ENCODE measurements at regions not wholly inside any gene's neighbourhood (a gene's known extent, or its start where the extent isn't known, plus 50 kb on each side); places are given as distances from the start of the nearest gene placed in this dataset.

DNA sequence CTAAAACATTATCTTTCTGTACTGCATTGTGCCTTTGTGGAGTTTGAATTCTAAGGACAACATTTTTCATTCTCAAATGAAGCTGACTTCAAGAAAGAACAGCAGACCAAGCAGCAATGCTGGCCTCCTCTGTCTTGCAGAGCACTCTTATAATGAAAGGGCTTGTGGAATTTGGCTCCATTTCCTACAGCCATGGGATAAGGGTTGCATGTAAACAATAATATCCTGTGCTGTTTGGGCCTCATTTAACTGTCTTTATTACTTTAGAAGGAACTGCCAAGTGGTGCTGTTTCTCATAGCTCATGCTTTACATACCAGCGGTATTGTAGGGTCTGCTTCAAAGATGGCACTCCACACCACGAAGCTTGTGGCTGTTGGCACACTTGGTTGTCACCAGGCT, 111.4 kb upstream of the EOLA2 start:
- Histone ChIP-seq H3K4me2 (no peak overlapping the region), H3K79me2 (ENCODE audit: insufficient read depth) (no peaks in the 10 kb centered on the region), H2AFZ (ENCODE audit: low read depth) (no peak overlapping the region), H3K27ac (ENCODE audit: low read depth in 2 of 2, low read length in 1 of 2) (no peak overlapping the region), H3K4me3 (ENCODE audit: low read depth in 2 of 2, low read length in 1 of 2) (no peak overlapping the region), H3K36me3 (replicated peaks in 1 of 2; ENCODE audit: control insufficient read depth in 1 of 2, insufficient read depth in 2 of 2, low read length in 1 of 2) (no peaks in the 10 kb centered on the region), H3K9me2 (no peaks in the 10 kb centered on the region), H3K9me3 (no peaks in the 10 kb centered on the region), H3F3A (replicated peaks; ENCODE audit: insufficient read depth) (no peaks in the 10 kb centered on the region), H4K20me1 (ENCODE audit: insufficient read depth) (no peaks in the 10 kb centered on the region), H3K9ac (no peak overlapping the region), H3K27me3 (ENCODE audit: insufficient read depth) (no peaks in the 10 kb centered on the region; the same call in 1 of the 2 replicates), H3K4me1 (ENCODE audit: control insufficient read depth in 1 of 2, insufficient read depth in 2 of 2, low read depth in 1 of 2, low read length in 1 of 2) (no peaks in the 10 kb centered on the region)
- TF ChIP-seq ELF1 (IDR thresholded peaks at IDR 0.05) (no peak), FOXM1 (IDR thresholded peaks at IDR 0.05; ENCODE audit: low read depth) (no peak), GATA2 (CRISPR knock-in tag; IDR thresholded peaks at IDR 0.05) (no peak), YY1 (IDR thresholded peaks at IDR 0.05; ENCODE audit: low read depth) (no peak), TEAD4 (IDR thresholded peaks at IDR 0.05; ENCODE audit: borderline replicate concordance, insufficient read depth) (no peak)
- 17% methylated on average over 2 of the region's 2 CpGs for WGBS (ENCODE audit: low lambda C conversion rate)
- DNase-seq: no peak
- ChIA-PET POLR2A (no interaction called here), CTCF (interaction anchor here (0.6 to 0.9 kb wide), 2 partner anchors 35 to 579 kb away, joined by 3 read pairs; no protein-coding TSS in a partner anchor)

DNA sequence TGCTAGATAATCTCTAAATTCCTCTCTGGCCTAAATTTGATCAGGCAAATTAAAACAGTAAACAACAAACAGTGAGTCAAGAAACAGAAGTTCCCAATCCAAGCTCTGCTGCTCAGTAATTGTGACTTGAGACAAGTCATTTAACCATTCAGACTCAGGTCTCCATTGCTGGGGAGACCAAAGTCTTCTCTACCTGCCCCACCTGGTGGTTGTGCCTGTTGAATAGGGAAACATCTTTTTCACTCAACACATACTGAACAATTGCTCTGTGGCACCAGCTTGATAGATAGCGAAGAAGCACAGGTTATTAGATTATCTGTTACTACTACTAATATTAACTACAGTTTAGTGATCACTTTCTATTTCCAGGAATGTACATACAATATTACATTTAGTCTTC, 112.1 kb upstream of the EOLA2 start:
- H2AFZ ChIP-seq (ENCODE audit: low read depth): no peak overlapping the region
- POLR2A ChIA-PET: no interaction called here
- H3K4me2 ChIP-seq: no peak overlapping the region
- TF ChIP-seq SMC3 (IDR thresholded peaks at IDR 0.05; ENCODE audit: low read depth, low read length): no peak
- TF ChIP-seq POLR2AphosphoS5 (IDR thresholded peaks at IDR 0.05; ENCODE audit: low read depth, low read length): no peak
- no peak for TF ChIP-seq RFX5 (IDR thresholded peaks at IDR 0.05; ENCODE audit: low read length)
- TF ChIP-seq SIN3A (IDR thresholded peaks at IDR 0.05; ENCODE audit: borderline replicate concordance, low read depth, low read length): no peak
- no peak for TF ChIP-seq RAD21 (IDR thresholded peaks at IDR 0.05; ENCODE audit: low read length)
- TF ChIP-seq, protein P1, sequence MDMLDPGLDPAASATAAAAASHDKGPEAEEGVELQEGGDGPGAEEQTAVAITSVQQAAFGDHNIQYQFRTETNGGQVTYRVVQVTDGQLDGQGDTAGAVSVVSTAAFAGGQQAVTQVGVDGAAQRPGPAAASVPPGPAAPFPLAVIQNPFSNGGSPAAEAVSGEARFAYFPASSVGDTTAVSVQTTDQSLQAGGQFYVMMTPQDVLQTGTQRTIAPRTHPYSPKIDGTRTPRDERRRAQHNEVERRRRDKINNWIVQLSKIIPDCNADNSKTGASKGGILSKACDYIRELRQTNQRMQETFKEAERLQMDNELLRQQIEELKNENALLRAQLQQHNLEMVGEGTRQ (IDR thresholded peaks at IDR 0.05; ENCODE audit: borderline replicate concordance, low read depth, low read length): no peak
- no peaks in the 10 kb centered on the region for H3K36me3 ChIP-seq (replicated peaks in 1 of 2; ENCODE audit: control insufficient read depth in 1 of 2, insufficient read depth in 2 of 2, low read length in 1 of 2)
- WGBS (ENCODE audit: low lambda C conversion rate): 62% methylated on average over 1 of the region's 1 CpG
- no peak overlapping the region for H3K4me3 ChIP-seq (ENCODE audit: low read depth in 2 of 2, low read length in 1 of 2)
- no peak overlapping the region for H3K27ac ChIP-seq (ENCODE audit: low read depth in 2 of 2, low read length in 1 of 2)
- CTCF ChIA-PET: no interaction called here
- H4K20me1 ChIP-seq (ENCODE audit: insufficient read depth): no peaks in the 10 kb centered on the region
- H3K9me3 ChIP-seq: no peaks in the 10 kb centered on the region
- no peak for DNase-seq
- no peaks in the 10 kb centered on the region; the same call in 1 of the 2 replicates for H3K27me3 ChIP-seq (ENCODE audit: insufficient read depth)
- no peaks in the 10 kb centered on the region for H3K79me2 ChIP-seq (ENCODE audit: insufficient read depth)
- H3K4me1 ChIP-seq (ENCODE audit: control insufficient read depth in 1 of 2, insufficient read depth in 2 of 2, low read depth in 1 of 2, low read length in 1 of 2): no peaks in the 10 kb centered on the region
- no peak overlapping the region for H3K9ac ChIP-seq
- H3F3A ChIP-seq (replicated peaks; ENCODE audit: insufficient read depth): no peaks in the 10 kb centered on the region
- no peaks in the 10 kb centered on the region for H3K9me2 ChIP-seq

DNA sequence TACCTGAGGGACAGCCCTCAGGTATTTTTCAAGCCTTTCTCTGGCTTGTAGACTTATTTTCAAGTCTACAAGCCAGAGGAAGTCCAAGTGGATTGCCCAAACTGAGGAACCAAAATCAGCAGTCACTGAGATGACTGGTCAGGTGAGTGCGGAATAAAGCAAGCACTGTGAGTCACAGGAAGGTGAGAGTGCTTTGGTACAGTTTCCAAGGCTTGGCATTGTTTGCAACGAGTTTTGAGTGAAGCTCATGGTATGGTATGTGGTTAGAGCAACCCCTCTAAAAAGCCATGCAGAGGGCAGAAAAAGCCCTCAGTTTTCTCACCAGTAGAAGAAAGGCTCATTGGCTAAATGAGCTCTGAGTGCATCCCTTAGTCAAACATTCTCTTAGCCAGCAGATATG, 112.8 kb upstream of the EOLA2 start:
- no peak for DNase-seq
- H3K9me3 ChIP-seq: no peaks in the 10 kb centered on the region
- no peak overlapping the region for H3K4me3 ChIP-seq (ENCODE audit: low read depth in 2 of 2, low read length in 1 of 2)
- no peak overlapping the region for H3K27ac ChIP-seq (ENCODE audit: low read depth in 2 of 2, low read length in 1 of 2)
- no peaks in the 10 kb centered on the region for H4K20me1 ChIP-seq (ENCODE audit: insufficient read depth)
- H3K9me2 ChIP-seq: no peaks in the 10 kb centered on the region
- no peaks in the 10 kb centered on the region for H3K36me3 ChIP-seq (replicated peaks in 1 of 2; ENCODE audit: control insufficient read depth in 1 of 2, insufficient read depth in 2 of 2, low read length in 1 of 2)
- no peak overlapping the region for H2AFZ ChIP-seq (ENCODE audit: low read depth)
- H3K4me1 ChIP-seq (ENCODE audit: control insufficient read depth in 1 of 2, insufficient read depth in 2 of 2, low read depth in 1 of 2, low read length in 1 of 2): no peaks in the 10 kb centered on the region
- no peaks in the 10 kb centered on the region for H3K79me2 ChIP-seq (ENCODE audit: insufficient read depth)
- TF ChIP-seq NFIC (IDR thresholded peaks at IDR 0.05; ENCODE audit: borderline replicate concordance) (no peak), RCOR1 (IDR thresholded peaks at IDR 0.05; ENCODE audit: low read length) (no peak), TCF12 (IDR thresholded peaks at IDR 0.05) (no peak), MXI1 (IDR thresholded peaks at IDR 0.05; ENCODE audit: low read depth, low read length) (no peak), JUND (IDR thresholded peaks at IDR 0.05) (no peak), POLR2AphosphoS5 (IDR thresholded peaks at IDR 0.05; ENCODE audit: low read depth, low read length) (no peak)
- TF ChIP-seq, protein P2, sequence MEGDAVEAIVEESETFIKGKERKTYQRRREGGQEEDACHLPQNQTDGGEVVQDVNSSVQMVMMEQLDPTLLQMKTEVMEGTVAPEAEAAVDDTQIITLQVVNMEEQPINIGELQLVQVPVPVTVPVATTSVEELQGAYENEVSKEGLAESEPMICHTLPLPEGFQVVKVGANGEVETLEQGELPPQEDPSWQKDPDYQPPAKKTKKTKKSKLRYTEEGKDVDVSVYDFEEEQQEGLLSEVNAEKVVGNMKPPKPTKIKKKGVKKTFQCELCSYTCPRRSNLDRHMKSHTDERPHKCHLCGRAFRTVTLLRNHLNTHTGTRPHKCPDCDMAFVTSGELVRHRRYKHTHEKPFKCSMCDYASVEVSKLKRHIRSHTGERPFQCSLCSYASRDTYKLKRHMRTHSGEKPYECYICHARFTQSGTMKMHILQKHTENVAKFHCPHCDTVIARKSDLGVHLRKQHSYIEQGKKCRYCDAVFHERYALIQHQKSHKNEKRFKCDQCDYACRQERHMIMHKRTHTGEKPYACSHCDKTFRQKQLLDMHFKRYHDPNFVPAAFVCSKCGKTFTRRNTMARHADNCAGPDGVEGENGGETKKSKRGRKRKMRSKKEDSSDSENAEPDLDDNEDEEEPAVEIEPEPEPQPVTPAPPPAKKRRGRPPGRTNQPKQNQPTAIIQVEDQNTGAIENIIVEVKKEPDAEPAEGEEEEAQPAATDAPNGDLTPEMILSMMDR (IDR thresholded peaks at IDR 0.05): no peak
- WGBS (ENCODE audit: low lambda C conversion rate): 21% methylated on average over 2 of the region's 2 CpGs
- H3F3A ChIP-seq (replicated peaks; ENCODE audit: insufficient read depth): no peaks in the 10 kb centered on the region
- no peak overlapping the region for H3K4me2 ChIP-seq
- H3K9ac ChIP-seq: no peak overlapping the region
- ChIA-PET POLR2A (no interaction called here), CTCF (no interaction called here)
- H3K27me3 ChIP-seq (ENCODE audit: insufficient read depth): no peaks in the 10 kb centered on the region; the same call in 1 of the 2 replicates
